H1 (cell line): ENCODE measurements at regions not wholly inside any gene's neighbourhood (a gene's known extent, or its start where the extent isn't known, plus 50 kb on each side); places are given as distances from the start of the nearest gene placed in this dataset.

Experiments used
- SIN3A ChIP-seq, 2 experiments: IDR thresholded peaks in 1 of 2; conservative IDR thresholded peaks in 1 of 2; 2 replicates each; pipeline ENCODE4 v1.6.1; 2011 to 2012; ENCODE audit warnings: low read length in 2 of 2, improper control_type of control experiment in 1 of 2, low read depth in 1 of 2, mild to moderate bottlenecking in 1 of 2

DNA sequence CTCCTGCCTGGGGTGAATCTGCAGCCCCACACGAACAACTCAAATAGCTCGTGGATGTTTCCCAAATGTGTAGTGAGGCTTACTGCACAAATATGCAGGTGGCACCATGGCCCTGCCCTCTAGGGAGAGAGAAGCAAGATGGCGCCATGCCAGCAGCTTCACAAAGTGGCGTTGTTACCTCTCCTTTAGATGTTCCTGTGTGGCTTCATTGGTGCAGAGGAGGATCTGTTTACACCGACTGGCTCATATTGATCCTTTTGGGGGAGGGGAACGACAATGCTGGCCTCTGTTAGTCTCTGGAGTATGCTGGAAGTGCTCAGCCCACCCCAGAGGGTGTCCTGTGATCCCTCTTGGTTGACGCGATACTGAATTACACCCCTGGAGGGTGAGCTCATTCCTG is 99.5 kb upstream of the GATA6 start (continued):
- no peak for TF ChIP-seq SIN3A (conservative IDR thresholded peaks at IDR 0.05 in 1 of 2, IDR thresholded peaks at IDR 0.05 in 1 of 2; ENCODE audit: low read depth in 1 of 2, low read length in 2 of 2)
